ENCODE measurements at regions not wholly inside any gene's neighbourhood (a gene's known extent, or its start where the extent isn't known, plus 50 kb on each side); places are given as distances from the start of the nearest gene placed in this dataset.

GRCh38 chr11:45411228-45411946, 125.2 kb upstream of the SYT13 start:
- TF ChIP-seq CTCF (conservative IDR thresholded peaks at IDR 0.05; ENCODE audit: low read depth in 2 of 2): no peak
- no peak for TF ChIP-seq REST (IDR thresholded peaks at IDR 0.05; ENCODE audit: unreplicated experiment)
- no peak for TF ChIP-seq EZH2 (IDR thresholded peaks at IDR 0.05; ENCODE audit: low read depth, unreplicated experiment)
- no peak for TF ChIP-seq POLR2AphosphoS5 (IDR thresholded peaks at IDR 0.05; ENCODE audit: low read depth)
- TF ChIP-seq CREB1 (CRISPR knock-in tag; IDR thresholded peaks at IDR 0.05; ENCODE audit: low read depth): no peak
- TF ChIP-seq JUNB (IDR thresholded peaks at IDR 0.05; ENCODE audit: unreplicated experiment): no peak
- no peak for TF ChIP-seq EZH2phosphoT487 (IDR thresholded peaks at IDR 0.05; ENCODE audit: unreplicated experiment)
- no peak for TF ChIP-seq NANOG (IDR thresholded peaks at IDR 0.05; ENCODE audit: borderline replicate concordance)
- TF ChIP-seq ZNF114 (CRISPR knock-in tag; IDR thresholded peaks at IDR 0.05): no peak
- TF ChIP-seq ZNF462 (CRISPR knock-in tag; IDR thresholded peaks at IDR 0.05): no peak
- no peak for TF ChIP-seq ETS1 (IDR thresholded peaks at IDR 0.05)

Data from GM23338 (cell line).